ENCODE measurements at regions not wholly inside any gene's neighbourhood (a gene's known extent, or its start where the extent isn't known, plus 50 kb on each side); places are given as distances from the start of the nearest gene placed in this dataset.

DNA sequence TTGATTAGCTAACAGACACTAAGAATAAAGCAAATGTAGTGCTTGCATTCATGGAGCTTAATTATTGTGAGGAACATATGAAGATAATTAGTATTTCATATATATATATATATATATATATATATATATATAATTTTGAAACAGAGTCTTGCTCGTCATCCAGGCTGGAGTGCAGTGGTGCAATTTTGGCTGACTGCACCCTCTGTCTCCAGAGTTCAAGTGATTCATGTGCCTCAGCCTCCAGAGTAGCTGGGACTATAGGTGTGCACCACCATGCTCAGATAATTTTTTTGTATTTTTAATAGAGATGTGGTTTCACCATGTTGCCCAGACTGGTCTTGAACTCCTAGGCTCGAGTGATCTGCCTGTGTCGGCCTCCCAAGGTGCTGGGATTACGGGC, 1091.6 kb upstream of the TMEM132C start:
- Histone ChIP-seq H3K79me2 (replicated peaks; ENCODE audit: insufficient read depth, low read length) (no peaks in the 10 kb centered on the region), H3K9me2 (ENCODE audit: insufficient read depth, low read length) (no peaks in the 10 kb centered on the region), H3K27ac (ENCODE audit: low read length) (no peak overlapping the region)

DNA sequence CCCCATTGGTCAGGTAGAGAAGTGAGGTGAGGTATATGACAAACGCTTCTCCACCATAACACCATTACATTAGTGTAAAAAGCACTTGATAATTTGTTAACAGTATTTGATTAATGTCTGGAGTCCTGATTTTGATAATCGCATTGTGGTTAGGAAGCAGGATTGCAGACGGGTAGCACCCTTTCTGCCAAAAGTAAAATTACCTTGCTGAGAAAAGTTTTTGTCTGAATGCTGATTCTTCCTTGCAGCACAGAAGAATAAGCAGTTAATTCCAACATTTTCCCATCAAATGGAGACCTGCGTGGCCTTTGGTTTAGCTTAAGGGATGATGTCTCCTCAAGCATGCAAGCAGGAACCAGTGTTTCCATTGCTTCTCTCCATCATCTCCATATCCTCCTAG, 1090.2 kb upstream of the TMEM132C start:
- TF ChIP-seq EZH2 (IDR thresholded peaks at IDR 0.05; ENCODE audit: borderline replicate concordance, insufficient read depth, low read length, poor library complexity, severe bottlenecking) = no peak
- TF ChIP-seq EP300 (conservative IDR thresholded peaks at IDR 0.05; ENCODE audit: poor library complexity, severe bottlenecking) = no peak
- no peak for TF ChIP-seq TAF1 (IDR thresholded peaks at IDR 0.05; ENCODE audit: low read depth)
- no peak for TF ChIP-seq CTCF (IDR thresholded peaks at IDR 0.05; ENCODE audit: poor library complexity, severe bottlenecking)
- TF ChIP-seq, protein P1, sequence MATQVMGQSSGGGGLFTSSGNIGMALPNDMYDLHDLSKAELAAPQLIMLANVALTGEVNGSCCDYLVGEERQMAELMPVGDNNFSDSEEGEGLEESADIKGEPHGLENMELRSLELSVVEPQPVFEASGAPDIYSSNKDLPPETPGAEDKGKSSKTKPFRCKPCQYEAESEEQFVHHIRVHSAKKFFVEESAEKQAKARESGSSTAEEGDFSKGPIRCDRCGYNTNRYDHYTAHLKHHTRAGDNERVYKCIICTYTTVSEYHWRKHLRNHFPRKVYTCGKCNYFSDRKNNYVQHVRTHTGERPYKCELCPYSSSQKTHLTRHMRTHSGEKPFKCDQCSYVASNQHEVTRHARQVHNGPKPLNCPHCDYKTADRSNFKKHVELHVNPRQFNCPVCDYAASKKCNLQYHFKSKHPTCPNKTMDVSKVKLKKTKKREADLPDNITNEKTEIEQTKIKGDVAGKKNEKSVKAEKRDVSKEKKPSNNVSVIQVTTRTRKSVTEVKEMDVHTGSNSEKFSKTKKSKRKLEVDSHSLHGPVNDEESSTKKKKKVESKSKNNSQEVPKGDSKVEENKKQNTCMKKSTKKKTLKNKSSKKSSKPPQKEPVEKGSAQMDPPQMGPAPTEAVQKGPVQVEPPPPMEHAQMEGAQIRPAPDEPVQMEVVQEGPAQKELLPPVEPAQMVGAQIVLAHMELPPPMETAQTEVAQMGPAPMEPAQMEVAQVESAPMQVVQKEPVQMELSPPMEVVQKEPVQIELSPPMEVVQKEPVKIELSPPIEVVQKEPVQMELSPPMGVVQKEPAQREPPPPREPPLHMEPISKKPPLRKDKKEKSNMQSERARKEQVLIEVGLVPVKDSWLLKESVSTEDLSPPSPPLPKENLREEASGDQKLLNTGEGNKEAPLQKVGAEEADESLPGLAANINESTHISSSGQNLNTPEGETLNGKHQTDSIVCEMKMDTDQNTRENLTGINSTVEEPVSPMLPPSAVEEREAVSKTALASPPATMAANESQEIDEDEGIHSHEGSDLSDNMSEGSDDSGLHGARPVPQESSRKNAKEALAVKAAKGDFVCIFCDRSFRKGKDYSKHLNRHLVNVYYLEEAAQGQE (IDR thresholded peaks at IDR 0.05; ENCODE audit: borderline replicate concordance) = no peak
- no peak for TF ChIP-seq MXI1 (conservative IDR thresholded peaks at IDR 0.05; ENCODE audit: poor library complexity, severe bottlenecking)
- no peak for TF ChIP-seq RAD21 (conservative IDR thresholded peaks at IDR 0.05)
- no peak for TF ChIP-seq POLR2AphosphoS5 (IDR thresholded peaks at IDR 0.05)
- TF ChIP-seq SMC3 (conservative IDR thresholded peaks at IDR 0.05; ENCODE audit: poor library complexity) = no peak
- H2AFZ ChIP-seq (ENCODE audit: low read depth, low read length) = no peak overlapping the region
- no peaks in the 10 kb centered on the region for H3F3A ChIP-seq (ENCODE audit: insufficient read depth, low read length, poor library complexity, severe bottlenecking)
- H3K9me3 ChIP-seq (ENCODE audit: low read length) = no peaks in the 10 kb centered on the region
- H3K36me3 ChIP-seq (ENCODE audit: insufficient read depth, low read length) = no peaks in the 10 kb centered on the region
- H3K4me3 ChIP-seq (ENCODE audit: low read length) = no peak overlapping the region
- no peaks in the 10 kb centered on the region for H3K27me3 ChIP-seq (ENCODE audit: insufficient read depth, low read depth, low read length)
- no peaks in the 10 kb centered on the region for H3K9me2 ChIP-seq (ENCODE audit: insufficient read depth, low read length)
- H3K79me2 ChIP-seq (replicated peaks; ENCODE audit: insufficient read depth, low read length) = no peaks in the 10 kb centered on the region
- no peak overlapping the region for H3K27ac ChIP-seq (ENCODE audit: low read length)
- H3K9ac ChIP-seq (ENCODE audit: low read length) = no peak overlapping the region
- no peaks in the 10 kb centered on the region for H4K20me1 ChIP-seq (ENCODE audit: insufficient read depth)
- H3K4me2 ChIP-seq (ENCODE audit: low read length) = no peak overlapping the region

More for the DNA sequence above, 1091.6 kb upstream of the TMEM132C start:
- no peak overlapping the region for H3K4me3 ChIP-seq (ENCODE audit: low read length)
- no peak overlapping the region for H3K9ac ChIP-seq (ENCODE audit: low read length)
- no peaks in the 10 kb centered on the region for H3F3A ChIP-seq (ENCODE audit: insufficient read depth, low read length, poor library complexity, severe bottlenecking)
- no peak for TF ChIP-seq RAD21 (conservative IDR thresholded peaks at IDR 0.05)
- TF ChIP-seq POLR2AphosphoS5 (IDR thresholded peaks at IDR 0.05) = no peak
- no peak for TF ChIP-seq SMC3 (conservative IDR thresholded peaks at IDR 0.05; ENCODE audit: poor library complexity)
- no peak for TF ChIP-seq TAF1 (IDR thresholded peaks at IDR 0.05; ENCODE audit: low read depth)
- TF ChIP-seq CTCF (IDR thresholded peaks at IDR 0.05; ENCODE audit: poor library complexity, severe bottlenecking) = no peak
- no peak for TF ChIP-seq EP300 (conservative IDR thresholded peaks at IDR 0.05; ENCODE audit: poor library complexity, severe bottlenecking)
- TF ChIP-seq, protein P1 (IDR thresholded peaks at IDR 0.05; ENCODE audit: borderline replicate concordance) = no peak
- no peak for TF ChIP-seq EZH2 (IDR thresholded peaks at IDR 0.05; ENCODE audit: borderline replicate concordance, insufficient read depth, low read length, poor library complexity, severe bottlenecking)
- no peak for TF ChIP-seq MXI1 (conservative IDR thresholded peaks at IDR 0.05; ENCODE audit: poor library complexity, severe bottlenecking)
- no peaks in the 10 kb centered on the region for H3K36me3 ChIP-seq (ENCODE audit: insufficient read depth, low read length)
- H3K9me3 ChIP-seq (ENCODE audit: low read length) = no peaks in the 10 kb centered on the region
- no peak overlapping the region for H2AFZ ChIP-seq (ENCODE audit: low read depth, low read length)
- no peaks in the 10 kb centered on the region for H3K27me3 ChIP-seq (ENCODE audit: insufficient read depth, low read depth, low read length)
- H3K4me2 ChIP-seq (ENCODE audit: low read length) = no peak overlapping the region
- H4K20me1 ChIP-seq (ENCODE audit: insufficient read depth) = no peaks in the 10 kb centered on the region
